ENCODE measurements at regions not wholly inside any gene's neighbourhood (a gene's known extent, or its start where the extent isn't known, plus 50 kb on each side); places are given as distances from the start of the nearest gene placed in this dataset.

GRCh38 chr12:67748743-67749040, 100.1 kb downstream of the DYRK2 start:
- no peak overlapping the region for H3K9ac ChIP-seq (ENCODE audit: low read length)
- H3K4me2 ChIP-seq (ENCODE audit: low read depth, low read length, poor library complexity, severe bottlenecking) = no peak overlapping the region
- no peaks in the 10 kb centered on the region for H3K9me3 ChIP-seq (ENCODE audit: insufficient read depth, low read length)
- no peaks in the 10 kb centered on the region for H3K79me2 ChIP-seq (ENCODE audit: insufficient read depth, low read length)
- TF ChIP-seq EZH2phosphoT487 (conservative IDR thresholded peaks at IDR 0.05; ENCODE audit: low read length) (no peak), CTCF (IDR thresholded peaks at IDR 0.05; ENCODE audit: insufficient read depth, low read length, poor library complexity, severe bottlenecking) (no peak)
- no peak overlapping the region for H3K27ac ChIP-seq (ENCODE audit: low read depth, low read length)
- H3K36me3 ChIP-seq (ENCODE audit: low read length) = no peaks in the 10 kb centered on the region
- no peak overlapping the region for H2AFZ ChIP-seq (ENCODE audit: low read depth, low read length, severe bottlenecking)
- no peaks in the 10 kb centered on the region for H3K9me2 ChIP-seq (replicated peaks; ENCODE audit: insufficient read depth, low read length)
- no peaks in the 10 kb centered on the region for H3F3A ChIP-seq (ENCODE audit: insufficient read depth)
- H4K20me1 ChIP-seq (ENCODE audit: low read depth, low read length) = no peaks in the 10 kb centered on the region
- no peak overlapping the region for H3K4me3 ChIP-seq (ENCODE audit: insufficient read depth, low read length, poor library complexity, severe bottlenecking)
- no peaks in the 10 kb centered on the region for H3K27me3 ChIP-seq (ENCODE audit: low read length)

DNA sequence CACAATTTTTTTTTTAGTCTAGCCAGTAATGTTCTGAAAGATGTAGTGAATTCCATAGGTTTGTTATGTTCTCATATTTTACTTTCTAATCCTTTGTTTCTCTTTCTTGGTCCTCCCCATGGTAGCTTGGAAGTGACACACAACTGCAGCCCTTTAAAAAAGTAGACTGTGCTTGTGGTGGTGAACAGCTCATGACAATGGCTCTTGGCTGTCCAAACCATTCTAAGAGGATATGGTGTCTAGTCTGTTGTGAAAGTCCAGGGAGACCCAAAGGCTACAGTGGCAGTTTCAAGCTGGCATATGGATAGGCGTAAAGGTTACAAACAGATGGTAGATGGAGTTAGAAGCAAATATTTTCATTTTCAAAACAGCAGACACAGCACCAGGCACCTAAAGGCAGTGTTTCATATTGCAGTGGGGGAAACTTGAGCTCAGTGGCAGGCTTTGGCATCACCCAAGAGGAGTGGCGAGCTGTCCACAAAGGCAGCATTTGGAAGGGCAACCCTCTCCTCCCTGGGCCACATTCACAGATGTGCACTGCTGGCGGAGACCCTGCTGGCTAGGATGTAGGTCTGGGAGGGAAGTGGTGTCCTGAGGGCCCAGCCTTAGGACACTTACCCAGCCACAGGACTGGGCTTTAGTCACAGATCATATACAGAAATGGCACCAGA, 102.1 kb downstream of the DYRK2 start:
- Histone ChIP-seq H3K4me2 (ENCODE audit: low read depth, low read length, poor library complexity, severe bottlenecking) (no peak overlapping the region), H3K27ac (ENCODE audit: low read depth, low read length) (no peak overlapping the region), H2AFZ (ENCODE audit: low read depth, low read length, severe bottlenecking) (no peak overlapping the region)

DNA sequence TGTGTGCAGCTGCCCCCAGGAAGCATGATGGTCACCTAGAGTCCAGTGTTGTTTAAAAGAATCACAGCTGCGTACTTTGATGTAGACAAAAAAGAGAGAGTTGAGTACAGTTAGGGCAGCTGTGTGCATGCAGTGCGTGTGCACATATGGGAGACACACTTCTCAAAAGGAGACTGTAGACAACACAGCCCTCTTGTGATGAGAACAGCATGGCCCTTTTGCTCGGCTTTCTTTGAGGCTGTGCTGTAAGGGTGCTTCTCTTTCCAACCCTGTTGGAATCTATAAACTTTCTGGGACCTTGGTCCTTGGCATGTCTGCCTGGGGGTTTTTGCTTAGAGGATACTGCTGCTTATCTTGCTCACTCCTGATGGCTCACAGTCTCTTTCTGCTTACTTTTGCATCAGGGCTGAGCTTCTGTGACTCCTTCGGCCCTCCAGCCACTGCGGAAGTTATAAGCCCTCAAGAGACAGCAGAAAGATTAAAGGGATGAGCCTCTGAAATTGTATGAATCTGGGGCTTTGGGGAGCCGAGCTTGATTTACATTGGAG, 102.9 kb downstream of the DYRK2 start:
- Histone ChIP-seq H2AFZ (ENCODE audit: low read depth, low read length, severe bottlenecking) (no peak overlapping the region), H3K27me3 (ENCODE audit: low read length) (no peaks in the 10 kb centered on the region)

More for the DNA sequence above, 102.1 kb downstream of the DYRK2 start:
- TF ChIP-seq CTCF (IDR thresholded peaks at IDR 0.05; ENCODE audit: insufficient read depth, low read length, poor library complexity, severe bottlenecking) (no peak), EZH2phosphoT487 (conservative IDR thresholded peaks at IDR 0.05; ENCODE audit: low read length) (no peak)
- H3K4me3 ChIP-seq (ENCODE audit: insufficient read depth, low read length, poor library complexity, severe bottlenecking) = no peak overlapping the region
- H3K36me3 ChIP-seq (ENCODE audit: low read length) = no peaks in the 10 kb centered on the region
- H3K9ac ChIP-seq (ENCODE audit: low read length) = no peak overlapping the region
- no peaks in the 10 kb centered on the region for H4K20me1 ChIP-seq (ENCODE audit: low read depth, low read length)
- H3K9me2 ChIP-seq (replicated peaks; ENCODE audit: insufficient read depth, low read length) = no peaks in the 10 kb centered on the region
- H3K27me3 ChIP-seq (ENCODE audit: low read length) = no peaks in the 10 kb centered on the region
- no peaks in the 10 kb centered on the region for H3F3A ChIP-seq (ENCODE audit: insufficient read depth)
- no peaks in the 10 kb centered on the region for H3K9me3 ChIP-seq (ENCODE audit: insufficient read depth, low read length)
- no peaks in the 10 kb centered on the region for H3K79me2 ChIP-seq (ENCODE audit: insufficient read depth, low read length)

More for the DNA sequence above, 102.9 kb downstream of the DYRK2 start:
- Histone ChIP-seq H3K9me3 (ENCODE audit: insufficient read depth, low read length) (no peaks in the 10 kb centered on the region), H4K20me1 (ENCODE audit: low read depth, low read length) (no peaks in the 10 kb centered on the region), H3K36me3 (ENCODE audit: low read length) (no peaks in the 10 kb centered on the region), H3K79me2 (ENCODE audit: insufficient read depth, low read length) (no peaks in the 10 kb centered on the region), H3K27ac (ENCODE audit: low read depth, low read length) (no peak overlapping the region), H3K4me2 (ENCODE audit: low read depth, low read length, poor library complexity, severe bottlenecking) (no peak overlapping the region), H3F3A (ENCODE audit: insufficient read depth) (no peaks in the 10 kb centered on the region), H3K4me3 (ENCODE audit: insufficient read depth, low read length, poor library complexity, severe bottlenecking) (no peak overlapping the region), H3K9ac (ENCODE audit: low read length) (no peak overlapping the region), H3K9me2 (replicated peaks; ENCODE audit: insufficient read depth, low read length) (no peaks in the 10 kb centered on the region)
- TF ChIP-seq EZH2phosphoT487 (conservative IDR thresholded peaks at IDR 0.05; ENCODE audit: low read length) (no peak), CTCF (IDR thresholded peaks at IDR 0.05; ENCODE audit: insufficient read depth, low read length, poor library complexity, severe bottlenecking) (no peak)

Measured in SU-DHL-6 (cell line).